MM.1S (cell line): ENCODE measurements at regions not wholly inside any gene's neighbourhood (a gene's known extent, or its start where the extent isn't known, plus 50 kb on each side); places are given as distances from the start of the nearest gene placed in this dataset.

Source experiments
- DNase-seq: peaks from one replicate; pipeline ENCODE4 v3.0.0-alpha.2; 2015
- H2AFZ ChIP-seq: fragments of 300-600 bp; sonication (generic); 2 replicates; pipeline ENCODE4 v1.6.0; 2016; ENCODE audit warnings: antibody characterized with exemption, low read length
- H3F3A ChIP-seq: fragments of 300-600 bp; sonication (generic); 2 replicates; pipeline ENCODE4 v1.6.1; 2016; ENCODE audit warnings: mild to moderate bottlenecking, antibody characterized with exemption, low read length, moderate library complexity, mixed read lengths; ENCODE audit not compliant: insufficient read depth
- H3K27ac ChIP-seq: fragments of 300-600 bp; sonication (generic); 2 replicates; pipeline ENCODE4 v1.5.1; 2016; ENCODE audit warnings: mild to moderate bottlenecking, low read length
- H3K27me3 ChIP-seq: fragments of 300-600 bp; sonication (generic); replicated peaks from 2 replicates; pipeline ENCODE4 v1.6.0; 2016; ENCODE audit warnings: low read length; ENCODE audit not compliant: insufficient read depth
- H3K36me3 ChIP-seq: fragments of 300-600 bp; sonication (generic); replicated peaks from 2 replicates; pipeline ENCODE4 v1.6.1; 2016; ENCODE audit warnings: mild to moderate bottlenecking, low read length, mixed read lengths; ENCODE audit not compliant: insufficient read depth
- H3K4me1 ChIP-seq: fragments of 300-600 bp; sonication (generic); 2 replicates; pipeline ENCODE4 v1.6.1; 2016; ENCODE audit warnings: low read length, mixed read lengths
- H3K4me2 ChIP-seq: fragments of 300-600 bp; sonication (generic); 2 replicates; pipeline ENCODE4 v1.6.0; 2016; ENCODE audit warnings: low read depth, low read length
- H3K4me3 ChIP-seq: fragments of 300-600 bp; sonication (generic); 2 replicates; pipeline ENCODE4 v1.5.1; 2016; ENCODE audit warnings: low read length, mixed read lengths
- H3K79me2 ChIP-seq: fragments of 300-600 bp; sonication (generic); 2 replicates; pipeline ENCODE4 v1.6.1; 2016; ENCODE audit warnings: mixed run types, low read length, mixed read lengths
- H3K9ac ChIP-seq: fragments of 300-600 bp; sonication (generic); 2 replicates; pipeline ENCODE4 v1.6.1; 2016; ENCODE audit warnings: low read length, mixed read lengths
- H3K9me2 ChIP-seq: fragments of 300-600 bp; sonication (generic); replicated peaks from 2 replicates; pipeline ENCODE4 v1.6.1; 2016; ENCODE audit warnings: mild to moderate bottlenecking, low read length, mixed read lengths; ENCODE audit not compliant: insufficient read depth
- H3K9me3 ChIP-seq: fragments of 300-600 bp; sonication (generic); replicated peaks from 2 replicates; pipeline ENCODE4 v1.6.1; 2016; ENCODE audit warnings: mild to moderate bottlenecking, low read length, mixed read lengths; ENCODE audit not compliant: insufficient read depth
- H4K20me1 ChIP-seq: fragments of 300-600 bp; sonication (generic); 2 replicates; pipeline ENCODE4 v1.6.1; 2016; ENCODE audit warnings: mild to moderate bottlenecking, low read length, moderate library complexity, mixed read lengths; ENCODE audit not compliant: insufficient read depth
- CTCF ChIP-seq: fragments of 300-600 bp; sonication (generic); IDR thresholded peaks from 2 replicates; pipeline ENCODE4 v1.5.1; 2016; ENCODE audit warnings: antibody characterized with exemption, low read length, mixed read lengths
- EZH2 ChIP-seq: fragments of 300-600 bp; sonication (generic); optimal IDR thresholded peaks from 2 replicates; pipeline ENCODE3; 2017; ENCODE audit warnings: low read depth, mild to moderate bottlenecking, antibody characterized with exemption, low read length, mixed read lengths
- EZH2phosphoT487 ChIP-seq: fragments of 300-600 bp; sonication (generic); IDR thresholded peaks from 2 replicates; pipeline ENCODE4 v1.6.1; 2018; ENCODE audit warnings: antibody characterized with exemption, low read length

GRCh38 chr1:30061292-30062220 is 661.8 kb downstream of the MATN1 start:
- no peak overlapping the region for H3K9ac ChIP-seq
- TF ChIP-seq EZH2: no peak
- no peak for TF ChIP-seq EZH2phosphoT487
- no peak for TF ChIP-seq CTCF
- H4K20me1 ChIP-seq: no peaks in the 10 kb centered on the region
- DNase-seq: no peak
- H3F3A ChIP-seq: no peaks in the 10 kb centered on the region
- no peaks in the 10 kb centered on the region for H3K9me2 ChIP-seq
- H3K27ac ChIP-seq: no peak overlapping the region
- peaks cover 88% of the 10 kb centered on the region for H3K27me3 ChIP-seq
- no peaks in the 10 kb centered on the region for H3K9me3 ChIP-seq
- H3K4me3 ChIP-seq: no peak overlapping the region
- no peaks in the 10 kb centered on the region for H3K36me3 ChIP-seq
- H3K79me2 ChIP-seq: no peaks in the 10 kb centered on the region
- no peak overlapping the region for H2AFZ ChIP-seq
- H3K4me2 ChIP-seq: no peak overlapping the region
- H3K4me1 ChIP-seq: no peaks in the 10 kb centered on the region

- H3K27me3 ChIP-seq: peaks cover 96% of the 10 kb centered on the region
- no peaks in the 10 kb centered on the region for H3K4me1 ChIP-seq
- H3K36me3 ChIP-seq: no peaks in the 10 kb centered on the region
- no peaks in the 10 kb centered on the region for H3F3A ChIP-seq
- no peak overlapping the region for H3K27ac ChIP-seq
- H3K9ac ChIP-seq: no peak overlapping the region
- no peaks in the 10 kb centered on the region for H3K9me3 ChIP-seq
- H3K79me2 ChIP-seq: no peaks in the 10 kb centered on the region
- no peak overlapping the region for H3K4me3 ChIP-seq
- H2AFZ ChIP-seq: no peak overlapping the region
- DNase-seq: no peak
- H3K4me2 ChIP-seq: no peak overlapping the region
- H3K9me2 ChIP-seq: no peaks in the 10 kb centered on the region
- TF ChIP-seq CTCF (no peak), EZH2phosphoT487 (no peak), EZH2 (no peak)
- no peaks in the 10 kb centered on the region for H4K20me1 ChIP-seq
Measured at GRCh38 chr1:30060738-30061137, 662.6 kb downstream of the MATN1 start.

DNA sequence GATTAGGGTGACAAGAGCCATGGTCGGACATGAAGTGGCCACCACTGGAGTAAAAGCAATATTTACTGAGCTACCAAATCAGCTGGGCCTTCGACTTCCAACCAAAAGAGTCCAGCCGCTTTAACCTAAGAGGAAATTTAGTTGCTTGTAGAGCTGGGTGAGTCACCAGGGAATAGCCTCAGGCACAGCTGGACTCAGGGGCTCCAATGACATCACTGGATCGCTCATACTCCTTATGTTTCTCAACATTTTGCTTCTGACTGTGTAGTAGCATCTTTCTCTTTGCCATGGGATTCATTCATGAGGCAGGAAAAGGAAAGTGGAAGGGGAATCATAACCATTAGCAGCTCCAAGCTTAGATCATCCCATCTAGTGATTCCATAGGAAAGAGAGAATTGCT is 664.4 kb downstream of the MATN1 start:
- Histone ChIP-seq H3K79me2 (no peaks in the 10 kb centered on the region), H4K20me1 (no peaks in the 10 kb centered on the region), H3K36me3 (no peaks in the 10 kb centered on the region), H3K4me3 (no peak overlapping the region), H3K27ac (no peak overlapping the region), H3F3A (no peaks in the 10 kb centered on the region), H3K9ac (no peak overlapping the region), H3K27me3 (peaks cover 96% of the 10 kb centered on the region), H3K9me2 (no peaks in the 10 kb centered on the region), H3K9me3 (no peaks in the 10 kb centered on the region), H2AFZ (no peak overlapping the region), H3K4me1 (no peaks in the 10 kb centered on the region), H3K4me2 (no peak overlapping the region)
- no peak for DNase-seq
- TF ChIP-seq EZH2phosphoT487: no peak
- no peak for TF ChIP-seq EZH2
- no peak for TF ChIP-seq CTCF
